ENCODE measurements at regions not wholly inside any gene's neighbourhood (a gene's known extent, or its start where the extent isn't known, plus 50 kb on each side); places are given as distances from the start of the nearest gene placed in this dataset.
"Not testable (repeated sequence)": the region's sequence is repeated elsewhere in the genome, so short reads cannot be mapped to it uniquely, and the experiment has no call there.

DNA sequence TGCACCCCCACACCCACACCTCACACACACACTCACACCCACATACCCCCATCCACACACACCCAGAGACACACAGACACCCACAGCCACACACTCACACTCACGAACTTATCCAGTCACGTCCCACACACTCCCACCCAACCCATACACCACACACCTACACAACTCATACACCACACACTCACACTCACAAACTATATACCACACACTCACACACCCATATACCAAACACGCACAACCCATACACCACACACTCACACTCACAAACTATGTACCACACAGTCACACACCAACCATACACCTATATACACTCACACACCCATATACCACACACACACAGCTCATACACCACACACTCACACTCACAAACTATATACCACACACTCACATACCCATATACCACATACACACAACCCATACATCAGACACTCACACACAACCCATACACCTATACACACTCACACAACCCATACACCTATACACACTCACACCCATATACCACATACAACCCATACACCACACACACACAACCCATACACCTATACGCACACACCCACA is 162.4 kb downstream of the TMEM121 start:
- peak overlapping the region; percentile 12 for H3K4me3 Mint-ChIP-seq
- H3K9me3 Mint-ChIP-seq (ENCODE audit: insufficient read depth); H3K4me3 ChIP-seq (ENCODE audit: control extremely low read depth in 1 of 5, extremely low read depth in 1 of 5, insufficient read depth in 1 of 5, low read depth in 2 of 5, low read length in 4 of 5); H3K27me3 ChIP-seq (replicated peaks in 1 of 4; ENCODE audit: control extremely low read depth in 1 of 4, control insufficient read depth in 3 of 4, insufficient read depth in 4 of 4, low read length in 3 of 4); H3K27me3 Mint-ChIP-seq; H4K20me1 ChIP-seq (ENCODE audit: control insufficient read depth, insufficient read depth, low read length, poor library complexity, severe bottlenecking); H2AFZ ChIP-seq (ENCODE audit: insufficient read depth, low read depth, low read length, poor library complexity, severe bottlenecking); H3K36me3 ChIP-seq (replicated peaks in 1 of 2; ENCODE audit: control extremely low read depth in 1 of 2, control insufficient read depth in 1 of 2, extremely low read depth in 1 of 2, insufficient read depth in 2 of 2, low read length in 1 of 2); POLR2A ChIA-PET; H3K9me3 ChIP-seq (ENCODE audit: control extremely low read depth in 1 of 3, control insufficient read depth in 2 of 3, insufficient read depth in 1 of 3, low read length in 2 of 3); ATAC-seq (ENCODE audit: low read depth); H3K9ac ChIP-seq (ENCODE audit: low read length); CTCF ChIA-PET: not testable (repeated sequence)
- intact Hi-C loops (cut with micrococcal nuclease) = loop anchor here (10.0 kb wide), 1 partner anchor 166 kb away; no protein-coding TSS in a partner anchor
- peak overlapping the region; percentile 90 for H3K27ac Mint-ChIP-seq
- Histone ChIP-seq H3K27ac (ENCODE audit: low read length in 2 of 2) (peak overlapping the region; percentile 77 to 95), H3K79me2 (ENCODE audit: control insufficient read depth, insufficient read depth, low read length) (peaks cover 50% of the 10 kb centered on the region), H3K4me1 (ENCODE audit: control insufficient read depth in 2 of 2, insufficient read depth in 2 of 2, low read length in 2 of 2) (peaks cover 67 to 82% of the 10 kb centered on the region in 2 donors), H3K4me2 (replicated peaks; ENCODE audit: low read depth, low read length, poor library complexity, severe bottlenecking) (peak overlapping the region; percentile 37)
- WGBS (ENCODE audit: insufficient coverage) = 70% methylated on average over 4 of the region's 4 CpGs
- DNase-seq = peak; percentile 28
- peaks cover 60% of the 10 kb centered on the region for H3K4me1 Mint-ChIP-seq

DNA sequence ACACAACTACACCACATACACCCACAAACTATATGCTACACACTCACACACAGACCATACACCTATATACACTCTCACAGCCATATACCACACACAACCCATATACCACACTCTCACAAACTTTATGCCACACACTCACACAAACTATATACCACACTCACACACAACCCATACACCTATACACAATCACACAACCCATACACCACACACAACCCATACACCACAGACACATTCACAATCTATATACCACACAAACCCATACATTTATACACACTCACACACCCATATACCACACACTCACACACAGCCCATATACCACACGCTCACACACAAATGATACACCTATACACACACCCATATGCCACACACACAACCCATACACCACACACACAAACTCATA is 163.3 kb downstream of the TMEM121 start:
- ATAC-seq (ENCODE audit: low read depth) = no peak
- Histone ChIP-seq H3K9ac (ENCODE audit: low read length) (peak overlapping the region; percentile 16), H4K20me1 (ENCODE audit: control insufficient read depth, insufficient read depth, low read length, poor library complexity, severe bottlenecking) (no peaks in the 10 kb centered on the region), H3K9me3 (ENCODE audit: control extremely low read depth in 1 of 3, control insufficient read depth in 2 of 3, insufficient read depth in 1 of 3, low read length in 2 of 3) (no peaks in the 10 kb centered on the region), H3K4me1 (ENCODE audit: control insufficient read depth in 2 of 2, insufficient read depth in 2 of 2, low read length in 2 of 2) (peaks cover 68 to 82% of the 10 kb centered on the region in 2 donors), H3K36me3 (replicated peaks in 1 of 2; ENCODE audit: control extremely low read depth in 1 of 2, control insufficient read depth in 1 of 2, extremely low read depth in 1 of 2, insufficient read depth in 2 of 2, low read length in 1 of 2) (no peaks in the 10 kb centered on the region), H2AFZ (ENCODE audit: insufficient read depth, low read depth, low read length, poor library complexity, severe bottlenecking) (no peak overlapping the region), H3K27ac (ENCODE audit: low read length in 2 of 2) (peak overlapping the region; percentile 75 to 95), H3K79me2 (ENCODE audit: control insufficient read depth, insufficient read depth, low read length) (peaks cover 53% of the 10 kb centered on the region), H3K4me3 (ENCODE audit: control extremely low read depth in 1 of 5, extremely low read depth in 1 of 5, insufficient read depth in 1 of 5, low read depth in 2 of 5, low read length in 4 of 5) (peak overlapping the region in 1 of 5 experiments; percentile 36), H3K27me3 (replicated peaks in 1 of 4; ENCODE audit: control extremely low read depth in 1 of 4, control insufficient read depth in 3 of 4, insufficient read depth in 4 of 4, low read length in 3 of 4) (no peaks in the 10 kb centered on the region), H3K4me2 (replicated peaks; ENCODE audit: low read depth, low read length, poor library complexity, severe bottlenecking) (peak overlapping the region; percentile 47)
- intact Hi-C loops (cut with micrococcal nuclease) = loop anchor here (5.0 to 10.0 kb wide), 3 partner anchors 117 to 165 kb away; no protein-coding TSS in a partner anchor
- no peaks in the 10 kb centered on the region for H3K9me3 Mint-ChIP-seq (ENCODE audit: insufficient read depth)
- ChIA-PET CTCF (no interaction called here), POLR2A (no interaction called here)
- peak overlapping the region; percentile 12 for H3K4me3 Mint-ChIP-seq
- H3K27ac Mint-ChIP-seq = peak overlapping the region; percentile 92
- WGBS (ENCODE audit: insufficient coverage) = 100% methylated on average over 1 of the region's 1 CpG
- H3K27me3 Mint-ChIP-seq = no peaks in the 10 kb centered on the region
- TF ChIP-seq, protein P1, sequence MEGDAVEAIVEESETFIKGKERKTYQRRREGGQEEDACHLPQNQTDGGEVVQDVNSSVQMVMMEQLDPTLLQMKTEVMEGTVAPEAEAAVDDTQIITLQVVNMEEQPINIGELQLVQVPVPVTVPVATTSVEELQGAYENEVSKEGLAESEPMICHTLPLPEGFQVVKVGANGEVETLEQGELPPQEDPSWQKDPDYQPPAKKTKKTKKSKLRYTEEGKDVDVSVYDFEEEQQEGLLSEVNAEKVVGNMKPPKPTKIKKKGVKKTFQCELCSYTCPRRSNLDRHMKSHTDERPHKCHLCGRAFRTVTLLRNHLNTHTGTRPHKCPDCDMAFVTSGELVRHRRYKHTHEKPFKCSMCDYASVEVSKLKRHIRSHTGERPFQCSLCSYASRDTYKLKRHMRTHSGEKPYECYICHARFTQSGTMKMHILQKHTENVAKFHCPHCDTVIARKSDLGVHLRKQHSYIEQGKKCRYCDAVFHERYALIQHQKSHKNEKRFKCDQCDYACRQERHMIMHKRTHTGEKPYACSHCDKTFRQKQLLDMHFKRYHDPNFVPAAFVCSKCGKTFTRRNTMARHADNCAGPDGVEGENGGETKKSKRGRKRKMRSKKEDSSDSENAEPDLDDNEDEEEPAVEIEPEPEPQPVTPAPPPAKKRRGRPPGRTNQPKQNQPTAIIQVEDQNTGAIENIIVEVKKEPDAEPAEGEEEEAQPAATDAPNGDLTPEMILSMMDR (IDR thresholded peaks at IDR 0.05) = no peak
- no peak for TF ChIP-seq EZH2 (IDR thresholded peaks at IDR 0.05; ENCODE audit: borderline replicate concordance, insufficient read depth, low read depth, low read length, poor library complexity, severe bottlenecking)
- peaks cover 64% of the 10 kb centered on the region for H3K4me1 Mint-ChIP-seq
- no peak for DNase-seq
